ENCODE measurements at regions not wholly inside any gene's neighbourhood (a gene's known extent, or its start where the extent isn't known, plus 50 kb on each side); places are given as distances from the start of the nearest gene placed in this dataset.

- ATAC-seq: no peak
- Mint-ChIP-seq H3K4me3 (no peak overlapping the region), H3K4me1 (no peaks in the 10 kb centered on the region), H3K27ac (no peak overlapping the region), H3K27me3 (peaks cover 7% of the 10 kb centered on the region), H3K9me3 (no peaks in the 10 kb centered on the region)
- DNase-seq: no peak
These were observed 89.9 kb upstream of the CPEB4 start for GRCh38 chr5:173798127-173798810.

GRCh38 chr5:173800340-173800739 lies 87.8 kb upstream of the CPEB4 start:
- H3K27me3 Mint-ChIP-seq: peaks cover 7% of the 10 kb centered on the region
- no peak for DNase-seq

GRCh38 chr5:173801006-173801405 lies 87.1 kb upstream of the CPEB4 start:
- no peak for ATAC-seq
- no peaks in the 10 kb centered on the region for H3K9me3 Mint-ChIP-seq
- H3K27me3 Mint-ChIP-seq: peaks cover 7% of the 10 kb centered on the region
- H3K27ac Mint-ChIP-seq: no peak overlapping the region
- H3K4me1 Mint-ChIP-seq: no peaks in the 10 kb centered on the region
- DNase-seq: no peak
- no peak overlapping the region for H3K4me3 Mint-ChIP-seq

More at GRCh38 chr5:173800340-173800739, 87.8 kb upstream of the CPEB4 start:
- no peaks in the 10 kb centered on the region for H3K9me3 Mint-ChIP-seq
- no peak overlapping the region for H3K4me3 Mint-ChIP-seq
- H3K4me1 Mint-ChIP-seq: no peaks in the 10 kb centered on the region
- no peak for ATAC-seq
- H3K27ac Mint-ChIP-seq: no peak overlapping the region

- H3K27me3 Mint-ChIP-seq: peaks cover 7% of the 10 kb centered on the region
- DNase-seq (no peak), ATAC-seq (no peak)
- H3K4me3 Mint-ChIP-seq: no peak overlapping the region
- no peaks in the 10 kb centered on the region for H3K9me3 Mint-ChIP-seq
- H3K4me1 Mint-ChIP-seq: no peaks in the 10 kb centered on the region
- H3K27ac Mint-ChIP-seq: no peak overlapping the region
These were observed 85.4 kb upstream of the CPEB4 start for GRCh38 chr5:173802670-173803165.

- DNase-seq (no peak), ATAC-seq (no peak)
- no peak overlapping the region for H3K4me3 Mint-ChIP-seq
- H3K9me3 Mint-ChIP-seq: no peaks in the 10 kb centered on the region
- H3K27ac Mint-ChIP-seq: no peak overlapping the region
- no peaks in the 10 kb centered on the region for H3K4me1 Mint-ChIP-seq
- peaks cover 7% of the 10 kb centered on the region for H3K27me3 Mint-ChIP-seq
These were observed 83.6 kb upstream of the CPEB4 start for GRCh38 chr5:173804579-173804978.

GRCh38 chr5:173806270-173807035 lies 81.7 kb upstream of the CPEB4 start:
- Mint-ChIP-seq H3K27me3 (no peaks in the 10 kb centered on the region), H3K4me3 (no peak overlapping the region), H3K9me3 (peaks cover 13 to 15% of the 10 kb centered on the region in 2 donors), H3K4me1 (no peaks in the 10 kb centered on the region), H3K27ac (no peak overlapping the region)
- DNase-seq: no peak
- ATAC-seq: no peak

- Mint-ChIP-seq H3K27me3 (no peaks in the 10 kb centered on the region), H3K27ac (no peak overlapping the region), H3K9me3 (peaks cover 14 to 21% of the 10 kb centered on the region in 2 donors), H3K4me3 (no peak overlapping the region), H3K4me1 (no peaks in the 10 kb centered on the region)
- no peak for ATAC-seq
- DNase-seq: no peak
These were observed 80.9 kb upstream of the CPEB4 start for GRCh38 chr5:173807181-173807655.

GRCh38 chr5:173808079-173808808 lies 79.9 kb upstream of the CPEB4 start:
- H3K4me3 Mint-ChIP-seq: no peak overlapping the region
- peaks cover 14 to 21% of the 10 kb centered on the region in 2 donors for H3K9me3 Mint-ChIP-seq
- ATAC-seq: no peak
- H3K27ac Mint-ChIP-seq: no peak overlapping the region
- no peak for DNase-seq
- no peaks in the 10 kb centered on the region for H3K27me3 Mint-ChIP-seq
- no peaks in the 10 kb centered on the region for H3K4me1 Mint-ChIP-seq

GRCh38 chr5:173809014-173809413 lies 79.1 kb upstream of the CPEB4 start:
- DNase-seq (no peak), ATAC-seq (no peak)
- H3K27me3 Mint-ChIP-seq: no peaks in the 10 kb centered on the region
- no peak overlapping the region for H3K27ac Mint-ChIP-seq
- no peaks in the 10 kb centered on the region for H3K4me1 Mint-ChIP-seq
- no peak overlapping the region for H3K4me3 Mint-ChIP-seq
- peaks cover 14 to 21% of the 10 kb centered on the region in 2 donors for H3K9me3 Mint-ChIP-seq

- Mint-ChIP-seq H3K4me1 (no peaks in the 10 kb centered on the region), H3K27me3 (no peaks in the 10 kb centered on the region), H3K9me3 (peaks cover 14 to 21% of the 10 kb centered on the region in 2 donors), H3K27ac (no peak overlapping the region), H3K4me3 (no peak overlapping the region)
- DNase-seq (no peak), ATAC-seq (no peak)
These were observed 75.2 kb upstream of the CPEB4 start for GRCh38 chr5:173812811-173813550.

- Mint-ChIP-seq H3K9me3 (peaks cover 14 to 21% of the 10 kb centered on the region in 2 donors), H3K4me3 (no peak overlapping the region), H3K4me1 (no peaks in the 10 kb centered on the region), H3K27me3 (no peaks in the 10 kb centered on the region), H3K27ac (no peak overlapping the region)
- no peak for DNase-seq
- ATAC-seq: no peak
These were observed 74.1 kb upstream of the CPEB4 start for GRCh38 chr5:173814053-173814452.

GRCh38 chr5:173815571-173815970 lies 72.6 kb upstream of the CPEB4 start:
- Mint-ChIP-seq H3K27me3 (no peaks in the 10 kb centered on the region), H3K27ac (no peak overlapping the region), H3K9me3 (peaks cover 10 to 21% of the 10 kb centered on the region in 2 donors), H3K4me1 (no peaks in the 10 kb centered on the region), H3K4me3 (no peak overlapping the region)
- ATAC-seq (no peak), DNase-seq (no peak)

- Mint-ChIP-seq H3K4me1 (peaks cover 10% of the 10 kb centered on the region), H3K27me3 (no peaks in the 10 kb centered on the region), H3K27ac (no peak overlapping the region), H3K4me3 (no peak overlapping the region), H3K9me3 (peaks cover 0 to 9% of the 10 kb centered on the region in 2 donors)
- ATAC-seq (no peak), DNase-seq (no peak)
These were observed 71.4 kb upstream of the CPEB4 start for GRCh38 chr5:173816728-173817127.

GRCh38 chr5:173817561-173817960 lies 70.6 kb upstream of the CPEB4 start:
- H3K4me3 Mint-ChIP-seq: no peak overlapping the region
- ATAC-seq (no peak), DNase-seq (no peak)
- H3K9me3 Mint-ChIP-seq: peaks cover 0 to 6% of the 10 kb centered on the region in 2 donors
- H3K4me1 Mint-ChIP-seq: peaks cover 10% of the 10 kb centered on the region
- peak overlapping the region in 1 of 2 donors; percentile 30 for H3K27ac Mint-ChIP-seq
- no peaks in the 10 kb centered on the region for H3K27me3 Mint-ChIP-seq

- no peak for ATAC-seq
These were observed 68.6 kb upstream of the CPEB4 start for GRCh38 chr5:173819521-173819920.

More at GRCh38 chr5:173819521-173819920, 68.6 kb upstream of the CPEB4 start:
- Mint-ChIP-seq H3K9me3 (peaks cover 0 to 6% of the 10 kb centered on the region in 2 donors), H3K4me1 (peaks cover 10% of the 10 kb centered on the region), H3K27me3 (no peaks in the 10 kb centered on the region), H3K27ac (no peak overlapping the region), H3K4me3 (no peak overlapping the region)
- DNase-seq: no peak

Data from stimulated activated naive CD8-positive, alpha-beta T cell treated with anti-CD3 and anti-CD28 coated beads, Interleukin-15, amount 100 ng/mL, for 72 hours (primary cell).